ENCODE measurements at regions not wholly inside any gene's neighbourhood (a gene's known extent, or its start where the extent isn't known, plus 50 kb on each side); places are given as distances from the start of the nearest gene placed in this dataset.

DNA sequence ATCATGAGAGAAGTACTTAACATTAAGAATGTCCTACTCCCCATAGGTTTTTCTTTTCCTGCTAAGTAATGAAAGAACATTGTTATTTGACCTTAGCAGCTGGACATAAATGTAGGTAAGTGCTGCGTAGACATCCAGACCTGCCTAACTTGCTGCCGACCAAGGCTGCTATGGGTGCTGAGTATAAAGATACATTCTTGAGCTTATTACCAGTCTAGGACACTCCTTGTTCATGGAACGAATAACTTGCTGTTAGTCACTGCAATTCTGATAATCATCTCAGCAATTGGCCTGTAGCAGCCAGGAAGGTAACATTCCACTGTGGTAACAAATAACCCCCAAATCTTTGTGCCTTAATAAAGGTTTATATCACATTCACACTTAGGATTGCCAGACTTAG, 478.1 kb downstream of the VRK1 start:
- DNase-seq: no peak

DNA sequence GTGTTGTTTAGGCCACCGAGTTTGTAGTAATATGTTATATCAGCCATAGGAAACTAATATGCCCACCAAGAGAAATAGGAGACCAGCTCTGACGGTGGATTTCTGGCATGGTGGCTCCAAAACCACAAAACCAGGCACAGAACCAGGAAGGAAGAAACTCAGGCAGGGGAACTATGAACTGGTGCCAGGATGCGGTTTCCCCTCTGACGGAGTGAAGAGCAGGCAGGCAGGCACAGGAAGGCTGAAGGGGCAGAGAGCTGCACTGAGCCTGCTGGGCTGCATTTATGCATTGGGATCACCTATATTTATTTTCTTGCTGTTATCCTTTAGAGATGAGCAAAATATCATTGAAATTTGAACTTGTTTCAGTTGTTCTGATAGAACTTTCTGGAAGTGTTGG, 479.4 kb downstream of the VRK1 start:
- DNase-seq: no peak

DNA sequence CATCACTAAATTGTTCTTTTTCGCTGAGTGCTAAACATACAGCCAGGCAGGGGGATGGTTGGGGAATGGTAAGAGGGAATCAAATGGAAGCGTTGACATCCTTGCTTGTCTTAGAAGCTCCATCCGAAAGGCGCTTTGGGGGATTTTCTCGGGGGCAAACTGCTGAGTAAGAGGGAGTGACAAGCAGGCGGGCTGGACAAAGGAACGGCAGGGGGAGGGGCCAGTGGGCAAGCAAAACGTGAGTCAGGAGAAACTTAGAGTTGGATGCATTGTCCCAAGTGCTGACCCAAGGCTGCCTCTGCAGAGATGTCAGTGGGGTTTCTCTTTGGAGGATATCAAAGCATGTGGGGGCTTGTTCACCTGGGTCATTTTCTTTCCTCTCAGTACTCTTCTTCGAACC, 480.5 kb downstream of the VRK1 start:
- no peak for DNase-seq

DNA sequence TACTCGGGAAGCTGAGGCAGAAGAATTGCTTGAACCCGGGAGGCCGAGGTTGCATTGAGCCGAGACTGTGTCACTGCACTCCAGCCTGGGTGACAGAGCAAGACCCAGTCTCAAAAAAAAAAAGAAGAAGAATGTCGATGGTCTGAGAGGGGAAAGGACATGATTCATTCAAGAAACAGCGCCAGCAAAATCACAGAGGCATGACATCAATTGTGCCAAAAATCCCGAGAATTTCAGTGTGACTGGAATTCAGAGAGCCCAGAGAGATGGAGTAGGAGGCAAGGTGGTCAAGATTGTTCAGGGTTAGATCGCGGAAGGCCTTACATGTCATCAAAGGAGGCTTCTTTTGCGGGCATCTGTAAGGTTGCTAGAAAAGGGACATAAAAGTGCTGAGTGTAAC, 483.3 kb downstream of the VRK1 start:
- no peak for DNase-seq

DNA sequence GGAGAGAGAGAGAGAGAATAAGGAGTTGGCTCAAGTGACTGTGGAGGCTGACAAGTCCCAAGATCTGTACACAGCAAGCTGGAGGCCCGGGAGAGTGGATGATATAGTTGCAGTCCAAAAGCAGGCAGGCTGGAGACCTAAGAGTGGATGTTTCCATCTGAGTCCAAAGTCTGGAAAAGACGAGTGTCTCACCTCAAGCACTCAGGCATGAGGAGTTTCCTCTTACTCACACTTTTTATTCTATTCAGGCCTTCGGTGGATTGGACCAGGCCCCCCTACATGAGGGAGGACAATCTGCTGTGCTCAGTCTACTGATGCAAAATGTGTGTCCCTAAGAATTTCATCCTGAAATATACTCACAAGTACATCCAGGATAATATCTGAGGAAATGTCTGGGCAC, 484.6 kb downstream of the VRK1 start:
- DNase-seq: no peak

DNA sequence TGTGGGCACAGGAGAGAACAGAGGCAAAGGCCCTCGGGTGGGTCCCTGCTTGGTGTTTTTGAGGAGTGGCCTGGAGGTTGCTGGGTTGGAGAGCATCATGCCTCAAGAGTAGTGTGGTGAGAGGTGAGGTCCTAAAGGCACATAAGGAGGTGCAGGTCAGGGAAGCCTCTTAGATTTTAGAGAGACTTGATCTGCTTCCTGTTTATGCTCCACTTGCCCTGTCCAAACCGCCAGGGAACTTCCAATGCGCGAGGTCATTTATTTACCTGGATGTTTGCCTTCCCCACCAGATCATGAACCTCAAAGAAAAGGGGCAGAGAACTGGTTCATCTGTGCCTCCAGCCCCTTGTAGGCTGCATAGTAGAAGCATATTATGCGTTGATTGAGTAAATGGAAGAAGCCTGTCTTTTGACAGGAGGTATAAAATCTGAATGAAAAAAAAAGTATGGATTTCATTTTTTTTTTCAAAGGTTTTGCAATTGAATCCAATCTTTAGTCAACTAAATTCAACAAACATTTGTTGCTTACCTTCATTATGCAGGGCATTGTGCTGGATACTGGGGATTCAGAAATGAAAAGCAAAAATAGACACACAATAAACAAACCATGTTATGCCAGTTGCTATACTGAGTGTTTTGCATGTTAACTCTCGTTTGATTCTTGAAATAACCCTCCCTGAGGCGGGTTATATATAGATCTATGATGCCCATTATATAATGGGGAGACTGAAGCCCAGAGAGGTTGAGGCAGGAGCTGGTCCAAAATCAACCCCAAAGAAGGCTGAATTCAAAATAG, 485.2 kb downstream of the VRK1 start:
- DNase-seq: no peak

DNA sequence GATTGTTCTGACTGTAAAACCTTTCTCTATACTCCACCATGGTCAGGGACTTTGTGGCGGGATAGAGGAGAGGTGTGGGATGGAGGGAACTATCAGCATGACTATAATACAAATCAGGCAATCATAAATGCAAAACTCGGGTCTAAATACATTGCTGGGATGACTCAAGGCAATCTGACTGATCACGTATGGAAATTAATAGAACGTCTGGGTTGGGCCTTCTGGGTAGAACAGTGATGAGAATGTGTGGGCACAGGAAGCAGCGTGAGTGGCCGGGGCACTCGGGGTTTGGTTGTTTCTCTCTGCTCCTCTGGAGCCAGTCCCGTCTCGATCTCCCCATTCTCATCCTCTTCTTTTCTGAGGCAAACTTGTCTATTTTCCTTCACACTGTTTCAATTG, 485.8 kb downstream of the VRK1 start:
- DNase-seq: no peak

DNA sequence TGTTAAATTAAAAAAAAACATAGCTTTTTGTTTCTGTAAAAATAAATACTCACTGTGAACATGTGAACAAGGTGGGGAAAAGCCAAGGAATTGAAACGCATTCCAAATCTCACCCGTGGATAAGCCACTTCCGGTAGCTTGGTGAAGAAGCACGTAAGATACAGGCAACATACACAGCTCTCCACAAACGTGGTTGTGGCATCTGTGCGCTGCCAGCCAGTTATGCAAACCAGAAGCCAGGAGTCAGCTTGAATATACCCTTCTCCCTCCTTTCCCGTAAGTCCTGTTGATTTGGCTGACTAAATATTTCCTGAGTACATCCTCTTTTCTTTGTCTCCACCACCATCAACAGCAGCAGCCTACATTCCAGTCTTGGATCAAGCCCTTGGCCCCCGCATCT, 486.2 kb downstream of the VRK1 start:
- DNase-seq: no peak

DNA sequence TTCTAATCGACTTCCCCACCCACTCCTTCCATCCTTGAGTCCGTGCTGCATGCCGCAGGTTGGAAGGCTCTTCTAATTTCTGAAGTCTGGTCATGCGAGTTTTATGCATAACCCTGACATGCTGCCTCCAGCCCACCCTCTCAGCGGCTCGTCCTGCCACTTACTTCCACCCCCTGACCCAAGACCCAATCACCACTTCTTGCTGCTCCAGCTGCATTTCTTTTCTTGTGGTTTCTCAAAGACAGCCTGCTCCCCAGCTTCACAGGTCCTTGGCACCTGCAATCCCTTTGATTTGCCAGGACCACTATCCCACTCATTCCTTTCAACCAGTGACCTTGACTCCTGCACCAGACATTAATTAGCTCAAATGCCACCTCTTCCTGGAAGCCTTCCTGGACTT, 486.7 kb downstream of the VRK1 start:
- DNase-seq: no peak

DNA sequence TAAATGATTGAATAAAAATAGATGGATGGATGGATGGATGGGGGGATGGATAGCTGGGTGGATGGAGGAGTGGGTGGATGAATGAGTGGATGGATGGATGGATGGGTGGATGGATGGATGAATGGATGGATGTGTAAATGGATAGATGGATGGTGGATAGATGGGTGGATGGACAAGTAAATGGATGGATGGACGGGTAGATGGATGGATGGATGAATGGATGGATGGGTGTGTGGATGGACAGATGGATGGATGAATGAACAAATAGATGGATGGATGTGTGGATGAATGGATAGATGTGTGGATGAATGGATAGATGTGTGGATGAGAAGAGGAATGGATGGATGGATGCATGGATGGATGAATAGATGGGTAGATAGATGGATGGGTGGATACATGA, 490.8 kb downstream of the VRK1 start:
- no peak for DNase-seq

DNA sequence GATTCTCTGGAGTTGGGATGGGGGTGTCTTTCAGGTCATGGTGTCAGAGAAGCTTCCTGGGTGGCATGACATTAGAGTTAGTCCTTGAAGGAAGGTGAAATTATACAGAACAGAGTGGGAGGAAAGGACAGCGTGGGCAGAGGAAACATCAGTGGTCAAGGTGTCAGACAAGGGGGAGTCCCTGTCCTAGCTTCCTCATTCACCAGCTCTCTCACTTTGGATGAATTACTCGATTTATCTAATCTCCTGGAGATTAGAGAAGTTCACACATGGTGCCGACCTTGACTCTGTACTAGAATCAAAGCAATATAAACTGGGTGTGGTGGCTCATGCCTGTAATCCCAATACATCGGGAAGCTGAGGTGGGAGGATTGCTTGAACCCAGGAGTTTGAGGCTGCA, 492.9 kb downstream of the VRK1 start:
- no peak for DNase-seq

DNA sequence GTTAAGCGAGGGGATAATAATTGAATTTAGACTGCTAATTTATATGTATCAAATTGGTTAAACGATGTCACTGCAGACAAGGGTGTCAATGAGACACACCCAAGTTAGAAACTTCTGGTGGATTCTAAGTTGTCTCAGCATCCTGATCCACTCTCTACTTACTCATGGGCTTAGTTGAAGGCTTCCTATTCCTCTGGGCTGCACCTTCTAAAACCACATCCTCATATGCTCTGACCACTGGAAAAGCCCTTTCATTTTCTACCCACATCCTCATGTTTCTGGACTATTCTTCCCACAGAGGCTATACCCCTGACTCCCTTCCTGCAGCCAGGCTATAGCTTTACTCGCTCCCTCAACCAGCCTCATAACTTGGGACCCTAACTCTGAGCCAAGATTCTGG, 493.8 kb downstream of the VRK1 start:
- DNase-seq: no peak

DNA sequence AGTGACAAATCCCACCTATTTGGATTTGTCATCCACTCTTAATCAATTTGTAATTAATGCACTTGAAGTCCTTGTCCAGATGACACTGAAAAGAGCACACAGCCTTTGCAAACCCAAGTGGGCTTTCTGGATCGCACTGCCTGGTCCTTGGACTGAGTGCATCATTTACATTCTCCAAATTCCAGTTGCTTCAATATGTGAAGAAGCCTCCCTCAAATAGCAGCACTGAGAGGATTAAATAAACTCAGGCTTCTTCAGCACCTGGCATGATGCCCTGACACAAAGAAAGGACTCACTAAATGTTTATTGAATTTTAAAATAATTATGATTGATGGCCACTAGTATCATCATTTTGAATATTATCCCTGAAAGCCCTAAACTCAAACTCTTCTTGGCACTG, 496.5 kb downstream of the VRK1 start:
- no peak for DNase-seq

DNA sequence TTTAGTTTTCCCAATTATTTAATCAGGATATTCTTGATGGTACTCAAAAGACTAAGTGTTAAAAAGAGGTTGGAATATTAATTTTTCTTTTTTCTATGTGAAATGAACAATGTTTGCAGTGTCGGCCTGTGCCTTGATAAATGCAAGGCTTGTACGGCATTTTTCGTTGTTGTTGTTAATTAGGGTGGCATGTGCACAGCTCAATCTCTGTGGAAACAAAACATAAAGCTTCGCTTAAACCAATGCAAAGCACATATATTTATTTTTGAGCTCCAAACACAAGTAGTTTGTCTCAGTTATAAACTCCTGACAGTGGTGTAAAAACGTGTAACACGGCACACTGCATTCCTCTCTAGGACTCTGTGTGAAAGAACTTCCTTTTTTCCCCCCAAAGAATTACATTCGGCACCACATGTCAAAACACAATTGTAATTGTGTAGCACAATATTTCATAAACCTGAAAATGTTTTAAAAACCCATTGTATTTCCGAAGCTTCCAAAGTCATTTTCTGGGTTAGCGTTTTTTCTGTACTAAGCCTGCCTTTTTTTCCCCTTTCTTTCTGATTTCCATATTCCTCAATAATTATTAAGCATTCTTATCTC, 498.0 kb downstream of the VRK1 start:
- no peak for DNase-seq

DNA sequence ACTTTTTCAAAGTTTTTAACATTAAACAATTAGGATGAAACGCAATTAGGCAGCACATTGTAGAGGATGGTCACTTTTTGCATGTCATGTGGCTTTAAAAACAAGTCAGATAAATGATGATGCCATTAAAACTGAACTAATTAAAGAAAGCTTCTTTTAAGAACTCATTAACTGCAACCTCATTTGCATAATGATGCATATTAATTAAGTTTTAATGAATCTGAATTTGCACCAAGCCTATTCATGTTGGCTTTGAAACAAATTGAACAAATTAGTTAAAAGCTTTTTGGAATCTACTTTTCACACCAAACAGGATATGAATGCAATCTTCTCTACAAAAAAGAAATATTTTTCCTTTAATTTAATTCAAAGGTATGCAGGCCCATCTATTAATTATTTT, 499.0 kb downstream of the VRK1 start:
- no peak for DNase-seq

DNA sequence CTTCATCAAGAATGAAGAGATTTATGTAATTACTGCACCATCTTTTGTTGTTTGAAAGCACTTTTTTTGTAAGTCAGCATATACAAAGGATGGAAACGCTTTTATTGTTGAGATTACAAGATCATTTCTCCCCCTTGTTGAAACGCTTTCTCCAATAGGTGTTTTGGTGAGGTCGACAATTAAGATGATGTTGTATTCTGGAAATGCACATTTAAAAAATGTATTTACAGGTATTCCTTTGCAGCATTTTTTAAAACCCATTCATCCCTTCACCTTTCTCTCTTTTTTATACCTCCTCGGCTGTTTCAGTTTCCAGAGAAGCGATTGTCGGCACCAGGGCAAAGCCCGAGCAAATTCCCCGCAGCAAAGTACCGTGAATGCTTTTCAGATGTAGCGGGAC, 499.9 kb downstream of the VRK1 start:
- no peak for DNase-seq

DNA sequence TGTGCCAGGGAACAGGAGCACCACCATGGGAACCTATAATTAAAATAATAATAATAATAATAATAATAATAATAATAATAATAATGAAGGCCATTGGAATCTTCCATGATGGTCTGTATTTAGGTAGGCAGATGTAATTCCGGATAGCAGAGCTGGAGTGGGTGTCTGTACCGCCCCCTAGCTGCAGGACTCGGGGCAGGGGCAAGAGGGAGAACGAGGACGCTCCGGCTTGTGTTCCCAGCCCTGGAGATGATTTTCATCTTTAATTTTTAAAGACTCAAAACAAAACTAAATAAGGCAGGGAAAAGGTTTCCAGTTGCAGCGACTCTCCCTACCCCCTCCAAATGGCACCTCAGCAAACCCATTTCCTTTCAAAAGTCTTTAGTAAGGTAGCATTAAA, 501.1 kb downstream of the VRK1 start:
- DNase-seq: no peak

DNA sequence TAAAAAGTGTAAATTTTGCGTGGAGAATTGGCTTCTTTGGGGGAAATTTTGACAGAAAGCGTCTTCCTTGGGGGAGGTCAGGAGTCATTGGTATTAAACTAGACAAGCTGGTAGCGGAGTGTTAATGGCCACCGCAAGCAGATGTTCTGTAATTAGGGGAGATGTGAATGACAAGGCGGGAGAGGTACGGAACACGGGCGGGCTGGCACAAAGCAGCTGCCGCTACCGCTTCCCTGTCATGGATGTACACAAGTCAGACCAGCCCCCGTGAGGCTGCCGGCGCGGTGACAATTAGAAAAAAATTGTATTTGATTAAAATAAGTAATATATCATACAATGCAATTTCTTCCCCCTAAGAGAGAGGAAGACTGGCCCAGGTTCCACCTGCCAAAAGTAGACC, 501.6 kb downstream of the VRK1 start:
- no peak for DNase-seq

DNA sequence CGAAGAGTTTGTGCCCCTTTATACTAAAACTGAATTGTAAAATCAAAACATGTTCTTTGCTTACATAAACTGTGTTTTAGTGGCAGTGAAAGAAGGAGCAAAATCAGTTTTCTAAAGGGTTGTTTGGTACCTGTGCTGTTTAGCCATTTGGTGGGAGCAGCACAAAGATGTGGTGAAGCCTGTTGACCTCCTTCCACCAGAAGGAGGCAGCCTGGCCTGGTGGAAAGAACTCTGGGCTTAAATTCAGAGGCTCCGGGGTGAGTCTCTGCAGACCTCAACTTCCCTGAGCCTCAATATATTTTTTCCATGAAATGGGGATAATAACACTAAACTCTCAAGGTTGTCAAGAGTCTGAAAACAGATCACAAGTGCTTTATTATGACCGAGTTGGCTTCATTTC, 502.5 kb downstream of the VRK1 start:
- DNase-seq: peak; percentile 32

DNA sequence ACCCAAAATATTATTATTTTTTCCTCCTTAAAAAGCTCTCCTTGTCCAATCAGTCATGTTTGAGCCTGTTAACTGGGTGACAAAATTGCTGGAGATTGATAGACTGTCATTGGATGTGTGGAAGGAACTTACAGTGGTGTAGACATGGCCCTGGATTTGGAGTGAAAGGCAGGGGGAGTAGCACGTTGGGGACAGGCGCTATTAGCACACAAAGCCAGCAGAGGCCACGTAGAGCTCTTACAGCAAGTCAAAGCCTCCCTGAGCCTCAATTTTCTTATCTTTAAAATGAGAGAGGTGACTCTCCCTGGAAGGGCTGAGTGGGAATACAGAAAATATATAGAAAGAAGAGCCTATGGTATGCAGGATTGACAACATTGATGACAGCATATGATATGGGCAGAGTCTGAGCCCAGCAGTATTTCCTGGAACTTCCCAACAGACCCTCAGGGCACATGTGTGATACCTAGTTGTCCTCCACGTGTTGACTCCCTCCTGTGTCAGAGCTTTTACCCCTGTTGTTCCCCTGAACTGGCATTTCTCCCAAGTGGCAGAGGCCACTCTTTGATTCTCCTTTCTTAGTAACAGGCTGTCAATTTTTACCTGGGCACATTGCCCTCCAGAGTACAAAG, 504.9 kb downstream of the VRK1 start:
- no peak for DNase-seq

DNA sequence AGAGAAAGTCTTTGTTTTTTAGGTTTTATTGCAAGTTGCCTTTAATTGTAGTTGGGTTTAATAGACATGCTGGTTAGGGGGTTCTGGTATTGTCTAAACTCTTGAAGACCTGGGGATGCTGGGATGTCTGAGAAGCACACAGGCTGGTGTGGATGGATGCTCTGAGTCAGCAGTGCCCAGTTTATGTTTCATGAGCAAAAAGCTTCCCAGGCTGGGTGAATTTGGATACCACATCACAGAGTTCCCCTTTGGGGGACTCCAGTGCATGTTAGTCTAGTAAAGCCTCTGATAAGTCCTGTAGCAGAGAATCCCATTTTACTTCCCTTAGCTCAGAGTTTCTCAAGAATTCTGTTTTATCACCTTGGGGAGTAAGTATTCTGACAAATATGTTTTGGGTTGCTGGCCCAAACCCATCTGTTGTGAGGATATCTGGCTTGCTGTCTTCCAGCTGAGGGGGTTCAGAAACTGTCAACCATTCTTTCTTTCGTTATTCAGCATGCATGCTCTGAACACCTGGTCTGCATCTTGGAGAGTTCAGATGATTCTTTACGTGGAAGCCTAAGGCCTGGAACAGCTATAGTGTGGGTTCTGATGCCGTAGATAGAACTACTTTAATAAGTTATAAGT, 509.1 kb downstream of the VRK1 start:
- no peak for DNase-seq

DNA sequence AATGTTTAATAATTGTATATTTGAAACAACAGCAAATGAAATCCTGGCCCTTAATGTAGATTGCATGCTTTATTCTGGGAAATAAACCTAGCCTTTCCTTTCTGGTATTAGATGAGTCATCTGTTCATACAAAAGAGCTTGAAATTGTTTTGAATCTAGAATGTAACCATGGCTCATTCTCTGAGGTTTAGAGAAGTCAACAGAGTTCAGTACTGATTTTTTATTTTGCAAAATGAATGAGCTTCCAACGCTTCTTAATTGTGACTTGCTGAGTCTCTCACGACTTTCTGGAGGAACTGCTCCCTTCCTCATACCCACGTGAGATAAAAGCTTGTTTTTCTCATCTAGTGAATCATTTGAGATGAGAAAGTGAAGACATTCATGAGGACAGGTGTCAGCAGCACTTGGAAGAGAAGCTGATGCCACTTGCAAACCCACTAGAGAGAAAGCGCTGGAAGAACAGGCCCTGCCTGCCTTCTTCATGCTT, 509.6 kb downstream of the VRK1 start:
- DNase-seq: peak; percentile 30

DNA sequence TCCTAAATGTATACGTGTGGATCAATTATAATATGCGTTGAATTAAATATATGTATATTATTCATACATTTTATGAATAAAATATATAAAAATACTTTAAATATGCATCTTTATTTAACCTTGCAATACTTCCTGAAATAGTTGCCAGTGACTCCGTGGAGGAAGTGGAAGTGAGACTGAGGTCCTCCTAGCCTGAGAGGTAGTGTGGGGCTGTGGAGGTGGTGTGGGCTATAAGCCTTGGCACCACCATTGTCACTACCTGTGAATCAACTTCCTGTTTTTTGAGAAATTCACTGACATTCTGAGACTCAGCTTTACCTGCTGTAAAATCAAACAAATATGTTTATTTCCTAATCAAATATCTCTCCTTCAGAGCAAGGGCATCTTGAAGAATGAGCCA, 514.2 kb downstream of the VRK1 start:
- no peak for DNase-seq

DNA sequence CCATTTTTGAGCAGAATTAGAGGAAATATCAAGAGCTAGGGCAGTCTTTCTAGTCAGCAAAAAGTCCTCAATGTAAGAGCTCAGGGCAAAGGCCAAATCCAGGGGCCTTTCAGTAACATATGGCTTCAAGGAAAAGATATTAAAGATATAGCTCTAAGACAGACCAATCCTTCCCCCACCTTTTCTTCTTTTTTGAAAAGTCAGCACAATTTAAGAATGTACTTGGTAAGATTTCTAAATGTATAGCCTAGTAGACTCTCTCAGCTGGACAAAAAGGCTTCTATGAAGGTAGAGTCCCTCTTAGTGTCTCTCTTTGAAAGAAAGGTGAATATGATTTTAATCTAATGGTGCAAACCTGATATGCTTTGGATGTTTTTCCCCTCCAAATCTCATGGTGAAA, 515.7 kb downstream of the VRK1 start:
- DNase-seq: no peak
